Spinal cord (tissue), 9 donors: ENCODE measurements at regions not wholly inside any gene's neighbourhood (a gene's known extent, or its start where the extent isn't known, plus 50 kb on each side); places are given as distances from the start of the nearest gene placed in this dataset.
"Not testable (repeated sequence)": the region's sequence is repeated elsewhere in the genome, so short reads cannot be mapped to it uniquely, and the experiment has no call there.

Experiments
- DNase-seq, 6 donors: peaks; one replicate each; pipeline versions ENCODE4 v3.0.0 to v3.0.0-alpha.2; 2013 to 2015; ENCODE audit warnings: low spot score in 6 of 6, low read depth in 4 of 6
- H3K27ac ChIP-seq: one replicate; pipeline ENCODE4 v1.5.1; 2013; ENCODE audit warnings: low read depth, low read length, control low read depth
- H3K27me3 ChIP-seq: one replicate; pipeline ENCODE4 v1.6.1; 2013; ENCODE audit warnings: low read length; ENCODE audit not compliant: control insufficient read depth, insufficient read depth
- H3K36me3 ChIP-seq: one replicate; pipeline ENCODE4 v1.6.1; 2013; ENCODE audit warnings: low read length; ENCODE audit not compliant: control insufficient read depth, insufficient read depth
- H3K4me1 ChIP-seq: one replicate; pipeline ENCODE4 v1.6.1; 2013; ENCODE audit warnings: low read length; ENCODE audit not compliant: control insufficient read depth, insufficient read depth
- H3K4me3 ChIP-seq: one replicate; pipeline ENCODE4 v1.5.1; 2013; ENCODE audit warnings: low read depth, low read length, control low read depth
- H3K9me3 ChIP-seq: one replicate; pipeline ENCODE4 v1.6.1; 2013; ENCODE audit warnings: low read length; ENCODE audit not compliant: control insufficient read depth, insufficient read depth
- WGBS: methylation state at CpG from one replicate; pipeline ENCODE4 v1.1.5; 2013; ENCODE audit warnings: missing lambda C conversion rate; ENCODE audit not compliant: insufficient coverage; 5-methylcytosine and 5-hydroxymethylcytosine counted together
- donor health status: healthy.

DNA sequence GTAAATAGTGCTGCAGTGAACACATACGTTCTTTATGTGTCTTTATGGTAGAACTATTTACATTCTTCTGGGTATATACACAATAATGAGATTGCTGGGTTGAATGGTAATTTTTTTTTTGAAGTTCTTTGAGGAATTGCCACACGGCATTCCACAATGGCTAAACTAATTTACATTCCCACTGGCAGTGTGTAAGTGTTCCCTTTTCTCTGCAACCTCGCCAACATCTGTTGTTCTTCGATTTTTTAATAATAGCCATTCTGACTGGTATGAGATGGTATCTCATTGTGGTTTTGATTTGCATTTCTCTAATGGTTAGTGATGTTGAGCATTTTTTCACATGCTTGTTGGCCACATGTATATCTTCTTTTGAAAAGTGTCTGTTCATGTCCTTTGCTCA is 609.5 kb downstream of the DNAH5 start:
- DNase-seq, H3K36me3 ChIP-seq, H3K4me1 ChIP-seq, H3K9me3 ChIP-seq, H3K27ac ChIP-seq, H3K27me3 ChIP-seq, H3K4me3 ChIP-seq: not testable (repeated sequence)
- no CpG with 5 or more reads among the region's 4 CpGs for WGBS

GRCh38 chr5:13331585-13331984 is 612.9 kb downstream of the DNAH5 start:
- DNase-seq, result no peak
- no peaks in the 10 kb centered on the region for H3K27me3 ChIP-seq
- 84% methylated on average over 6 of the region's 6 CpGs for WGBS
- no peak overlapping the region for H3K27ac ChIP-seq
- no peaks in the 10 kb centered on the region for H3K4me1 ChIP-seq
- H3K9me3 ChIP-seq, result no peaks in the 10 kb centered on the region
- H3K36me3 ChIP-seq, result no peaks in the 10 kb centered on the region
- H3K4me3 ChIP-seq, result no peak overlapping the region

GRCh38 chr5:13328316-13328715 is 616.2 kb downstream of the DNAH5 start:
- Histone ChIP-seq H3K4me1 (no peaks in the 10 kb centered on the region), H3K36me3 (no peaks in the 10 kb centered on the region), H3K27ac (no peak overlapping the region), H3K27me3 (no peaks in the 10 kb centered on the region), H3K4me3 (no peak overlapping the region), H3K9me3 (no peaks in the 10 kb centered on the region)
- no CpG with 5 or more reads among the region's 1 CpG for WGBS
- no peak for DNase-seq

DNA sequence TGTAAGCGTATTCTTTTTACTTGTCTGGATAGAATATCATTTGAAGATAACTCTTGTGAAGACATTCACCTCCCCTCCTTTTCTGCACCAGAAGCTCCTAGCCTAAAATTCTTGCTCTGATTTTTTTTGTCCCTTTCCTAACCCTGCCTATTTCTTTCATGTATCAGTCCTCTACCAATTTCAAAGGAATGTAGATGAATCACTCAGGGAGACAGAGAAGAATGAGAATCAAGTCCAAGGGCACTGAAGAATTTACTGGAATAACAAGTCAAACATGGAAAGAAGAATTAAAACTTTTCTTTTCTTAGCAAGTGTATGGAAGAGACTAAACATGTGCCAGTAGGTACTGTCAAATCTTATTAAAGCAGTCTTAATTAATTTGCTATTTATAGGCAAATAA is 618.7 kb downstream of the DNAH5 start:
- no peak overlapping the region for H3K27ac ChIP-seq
- no peak for DNase-seq
- no peaks in the 10 kb centered on the region for H3K36me3 ChIP-seq
- H3K9me3 ChIP-seq, result no peaks in the 10 kb centered on the region
- H3K4me3 ChIP-seq, result no peak overlapping the region
- no peaks in the 10 kb centered on the region for H3K27me3 ChIP-seq
- no peaks in the 10 kb centered on the region for H3K4me1 ChIP-seq
- no CpG with 5 or more reads among the region's 1 CpG for WGBS

DNA sequence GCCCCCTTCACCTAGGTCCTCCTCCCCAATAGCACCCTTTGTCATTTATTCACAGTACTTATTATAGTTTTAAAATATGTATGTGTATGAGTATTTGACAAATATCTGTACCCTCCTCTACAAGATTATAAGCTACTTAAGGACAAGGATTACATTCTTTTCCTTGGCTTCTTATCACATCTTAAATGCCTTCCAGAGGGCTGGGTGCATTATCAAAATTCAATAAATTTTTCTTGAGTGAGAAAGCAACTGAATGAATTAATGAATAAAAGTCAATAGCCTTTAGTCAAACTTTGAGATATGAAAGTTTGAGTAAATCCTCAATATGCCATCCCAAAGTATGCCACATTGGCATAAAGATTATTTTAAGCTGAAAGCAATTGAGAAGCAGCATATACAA is 621.7 kb downstream of the DNAH5 start:
- H3K36me3 ChIP-seq, result no peaks in the 10 kb centered on the region

DNA sequence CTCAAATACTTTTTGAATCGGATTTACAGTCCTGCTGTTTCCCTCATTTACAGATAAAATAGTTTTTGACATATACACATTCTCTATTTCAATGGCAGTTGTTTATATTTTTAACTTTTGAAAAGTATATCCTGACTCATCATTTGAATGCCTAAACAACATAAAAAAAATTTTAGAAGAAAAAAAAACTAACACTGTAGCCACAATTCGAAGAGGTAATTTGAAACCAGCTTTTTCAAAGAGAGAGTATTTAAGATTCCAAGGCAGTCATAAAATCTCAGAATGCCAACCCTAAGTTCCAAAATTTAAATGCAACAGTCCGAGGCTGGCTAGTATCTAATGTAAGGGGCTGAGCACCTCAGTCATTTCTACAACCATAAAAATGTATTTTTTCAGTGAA is 626.8 kb downstream of the DNAH5 start:
- H3K4me3 ChIP-seq, result no peak overlapping the region
- H3K9me3 ChIP-seq, result no peaks in the 10 kb centered on the region
- no CpG with 5 or more reads among the region's 3 CpGs for WGBS
- no peaks in the 10 kb centered on the region for H3K36me3 ChIP-seq
- no peak overlapping the region for H3K27ac ChIP-seq
- DNase-seq, result no peak
- H3K4me1 ChIP-seq, result no peaks in the 10 kb centered on the region
- no peaks in the 10 kb centered on the region for H3K27me3 ChIP-seq

More for the DNA sequence above, 621.7 kb downstream of the DNAH5 start:
- Histone ChIP-seq H3K4me1 (no peaks in the 10 kb centered on the region), H3K9me3 (no peaks in the 10 kb centered on the region), H3K27ac (no peak overlapping the region), H3K4me3 (no peak overlapping the region), H3K27me3 (no peaks in the 10 kb centered on the region)
- DNase-seq, result no peak

DNA sequence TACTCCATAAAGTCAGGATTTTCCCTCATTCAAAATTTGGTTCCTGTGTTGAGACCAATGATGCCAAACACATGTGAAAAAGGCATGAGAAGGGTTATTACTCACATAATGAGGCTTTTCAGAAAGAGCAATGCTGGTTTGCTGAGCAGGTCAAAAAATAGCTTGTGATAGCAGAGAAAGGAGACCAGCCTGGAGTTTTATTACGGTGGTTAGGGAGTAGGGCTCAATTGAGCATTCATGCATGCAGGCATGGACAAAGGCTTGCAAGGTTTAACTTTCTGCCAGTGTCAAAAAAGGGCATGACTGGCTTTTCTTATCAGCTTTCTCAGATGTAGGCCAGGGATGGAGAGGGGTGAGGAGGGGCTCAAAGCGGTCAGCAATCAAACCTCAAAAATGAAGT is 628.3 kb downstream of the DNAH5 start:
- WGBS, result 33% methylated on average over 1 of the region's 2 CpGs
- no peak overlapping the region for H3K27ac ChIP-seq
- no peak overlapping the region for H3K4me3 ChIP-seq
- peak in 1 of 6 donors; percentile 21 for DNase-seq
- no peaks in the 10 kb centered on the region for H3K9me3 ChIP-seq
- no peaks in the 10 kb centered on the region for H3K36me3 ChIP-seq
- no peaks in the 10 kb centered on the region for H3K4me1 ChIP-seq
- H3K27me3 ChIP-seq, result no peaks in the 10 kb centered on the region

- no peaks in the 10 kb centered on the region for H3K9me3 ChIP-seq
Observed at GRCh38 chr5:13307480-13307879, 637.0 kb downstream of the DNAH5 start.

DNA sequence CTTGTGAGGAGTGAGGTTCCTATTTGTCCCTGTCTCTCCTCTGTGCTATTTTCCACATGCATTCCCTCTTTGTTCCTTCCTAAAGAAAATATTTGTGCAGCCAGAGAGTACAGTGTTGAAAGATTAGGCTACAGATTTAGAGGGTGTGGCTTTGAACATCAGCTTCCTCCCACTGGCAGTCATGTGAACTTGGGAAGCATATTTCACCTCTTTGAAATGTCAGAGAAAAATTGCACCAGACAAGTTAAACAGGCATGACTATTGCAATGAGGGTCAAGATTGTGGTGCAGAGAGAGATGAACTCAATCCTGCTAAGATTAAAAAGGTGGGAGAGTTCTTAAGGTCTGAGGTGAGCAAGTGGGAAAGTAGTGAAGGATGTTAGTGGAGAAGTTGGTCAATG is 641.0 kb downstream of the DNAH5 start:
- H3K36me3 ChIP-seq, result no peaks in the 10 kb centered on the region
- H3K9me3 ChIP-seq, result no peaks in the 10 kb centered on the region
- no peak for DNase-seq
- no peak overlapping the region for H3K4me3 ChIP-seq
- H3K27ac ChIP-seq, result no peak overlapping the region
- no peaks in the 10 kb centered on the region for H3K4me1 ChIP-seq
- H3K27me3 ChIP-seq, result no peaks in the 10 kb centered on the region

More at GRCh38 chr5:13307480-13307879, 637.0 kb downstream of the DNAH5 start:
- Histone ChIP-seq H3K4me1 (no peaks in the 10 kb centered on the region), H3K36me3 (no peaks in the 10 kb centered on the region), H3K4me3 (no peak overlapping the region), H3K27me3 (no peaks in the 10 kb centered on the region), H3K27ac (no peak overlapping the region)
- DNase-seq, result no peak

GRCh38 chr5:13278811-13279210 is 665.7 kb downstream of the DNAH5 start:
- H3K27ac ChIP-seq, result no peak overlapping the region
- H3K27me3 ChIP-seq, result no peaks in the 10 kb centered on the region
- no peaks in the 10 kb centered on the region for H3K9me3 ChIP-seq
- no peak overlapping the region for H3K4me3 ChIP-seq
- DNase-seq, result no peak
- WGBS, result no CpG with 5 or more reads among the region's 2 CpGs
- H3K36me3 ChIP-seq, result no peaks in the 10 kb centered on the region
- H3K4me1 ChIP-seq, result no peaks in the 10 kb centered on the region

GRCh38 chr5:13278148-13278547 is 666.3 kb downstream of the DNAH5 start:
- no peak overlapping the region for H3K4me3 ChIP-seq
- no peak for DNase-seq
- no peaks in the 10 kb centered on the region for H3K36me3 ChIP-seq
- H3K9me3 ChIP-seq, result no peaks in the 10 kb centered on the region
- WGBS, result no CpG with 5 or more reads among the region's 2 CpGs
- no peak overlapping the region for H3K27ac ChIP-seq
- H3K27me3 ChIP-seq, result no peaks in the 10 kb centered on the region
- H3K4me1 ChIP-seq, result no peaks in the 10 kb centered on the region
